Peyer's patch (tissue), 4 donors: ENCODE measurements at regions not wholly inside any gene's neighbourhood (a gene's known extent, or its start where the extent isn't known, plus 50 kb on each side); places are given as distances from the start of the nearest gene placed in this dataset.

ENCODE experiments used
- POLR2A ChIP-seq, 2 donors: fragments of 450-650 bp; IDR thresholded peaks; one replicate each; pipeline ENCODE4 v1.5.1; 2017; ENCODE audit warnings: antibody characterized with exemption in 2 of 2, mild to moderate bottlenecking in 2 of 2, moderate library complexity in 2 of 2
- TF ChIP-seq, protein P1 (sequence below), 6 experiments: fragments of 450-650 bp in 4 of 6; fragments of 200-600 bp in 2 of 6; sonication (generic) in 1 of 6; IDR thresholded peaks; one replicate each; pipeline ENCODE4 v1.5.1; 2017 to 2019; ENCODE audit warnings: antibody characterized with exemption in 6 of 6, mild to moderate bottlenecking in 3 of 6, moderate library complexity in 1 of 6

DNA sequence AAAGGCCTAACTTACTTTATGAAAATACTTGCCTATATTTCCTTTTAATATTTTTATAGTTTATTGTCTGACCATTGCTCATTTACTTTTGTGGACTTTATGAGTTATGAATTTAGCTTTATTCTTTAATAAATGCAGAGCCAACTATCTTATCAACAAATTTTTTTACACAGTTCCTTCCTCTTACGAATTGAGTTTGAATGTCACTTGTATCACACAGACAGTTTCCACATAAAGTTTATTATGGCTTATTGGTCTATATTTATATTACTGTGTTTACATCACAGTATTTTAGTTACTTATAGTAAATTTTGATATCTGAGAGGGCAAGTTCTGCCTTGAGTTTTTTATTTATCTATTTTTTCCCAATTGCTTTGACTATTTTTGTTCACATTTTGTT, 450.6 kb downstream of the C4orf33 start:
- TF ChIP-seq, protein P1, sequence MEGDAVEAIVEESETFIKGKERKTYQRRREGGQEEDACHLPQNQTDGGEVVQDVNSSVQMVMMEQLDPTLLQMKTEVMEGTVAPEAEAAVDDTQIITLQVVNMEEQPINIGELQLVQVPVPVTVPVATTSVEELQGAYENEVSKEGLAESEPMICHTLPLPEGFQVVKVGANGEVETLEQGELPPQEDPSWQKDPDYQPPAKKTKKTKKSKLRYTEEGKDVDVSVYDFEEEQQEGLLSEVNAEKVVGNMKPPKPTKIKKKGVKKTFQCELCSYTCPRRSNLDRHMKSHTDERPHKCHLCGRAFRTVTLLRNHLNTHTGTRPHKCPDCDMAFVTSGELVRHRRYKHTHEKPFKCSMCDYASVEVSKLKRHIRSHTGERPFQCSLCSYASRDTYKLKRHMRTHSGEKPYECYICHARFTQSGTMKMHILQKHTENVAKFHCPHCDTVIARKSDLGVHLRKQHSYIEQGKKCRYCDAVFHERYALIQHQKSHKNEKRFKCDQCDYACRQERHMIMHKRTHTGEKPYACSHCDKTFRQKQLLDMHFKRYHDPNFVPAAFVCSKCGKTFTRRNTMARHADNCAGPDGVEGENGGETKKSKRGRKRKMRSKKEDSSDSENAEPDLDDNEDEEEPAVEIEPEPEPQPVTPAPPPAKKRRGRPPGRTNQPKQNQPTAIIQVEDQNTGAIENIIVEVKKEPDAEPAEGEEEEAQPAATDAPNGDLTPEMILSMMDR (IDR thresholded peaks at IDR 0.05), result no peak
- TF ChIP-seq POLR2A (IDR thresholded peaks at IDR 0.05), result no peak
